SK-N-SH (cell line): ENCODE measurements at regions not wholly inside any gene's neighbourhood (a gene's known extent, or its start where the extent isn't known, plus 50 kb on each side); places are given as distances from the start of the nearest gene placed in this dataset.

Experiments
- CTCF ChIA-PET: fragments of 300-600, 350-600 bp; formaldehyde crosslinking; extraction: SDS; loops from one replicate; lab custom pipeline; 2021; lab: Yijun Ruan, JAX
- POLR2A ChIA-PET: fragments of 350-600 bp; sonication (Branson Sonifier 250); formaldehyde crosslinking; extraction: SDS; loops from one replicate; lab custom pipeline; 2020; ENCODE audit warnings: antibody characterized with exemption, inconsistent platforms; lab: Yijun Ruan, JAX
- DNase-seq: peaks from one replicate; pipeline ENCODE4 v3.0.0; 2012
- H2AFZ ChIP-seq: fragments of 200-600 bp; sonication (generic); 2 replicates; pipeline ENCODE4 v1.8.1; 2016; ENCODE audit warnings: antibody characterized with exemption, mild to moderate bottlenecking, low read depth
- H3F3A ChIP-seq: fragments of 200-600 bp; sonication (generic); replicated peaks from 2 replicates; pipeline ENCODE3; 2016; ENCODE audit warnings: antibody characterized with exemption, mild to moderate bottlenecking; ENCODE audit not compliant: insufficient read depth
- H3K27ac ChIP-seq, 2 experiments: fragments of 200-500 bp in 1 of 2; fragments of 200-600 bp in 1 of 2; sonication (Bioruptor generic) in 1 of 2; sonication (generic), shearing (Covaris generic) in 1 of 2; 2 replicates each; pipeline versions ENCODE4 v1.5.1 to v1.6.1; 2014 to 2016; ENCODE audit warnings: low read depth in 2 of 2, inconsistent platforms in 1 of 2, low read length in 1 of 2, mild to moderate bottlenecking in 1 of 2, mixed read lengths in 1 of 2
- H3K27me3 ChIP-seq: fragments of 200-600 bp; sonication (generic), shearing (Covaris generic); 2 replicates; pipeline ENCODE4 v1.6.1; 2016; ENCODE audit warnings: mixed run types; ENCODE audit not compliant: insufficient read depth
- H3K36me3 ChIP-seq, 2 experiments: fragments of 200-500 bp in 1 of 2; fragments of 200-600 bp in 1 of 2; sonication (Bioruptor generic) in 1 of 2; sonication (generic) in 1 of 2; replicated peaks in 1 of 2; 2 replicates each; pipeline versions ENCODE3 to v1.5.1; 2014 to 2016; ENCODE audit warnings: low read length in 1 of 2, mild to moderate bottlenecking in 1 of 2; ENCODE audit not compliant: insufficient read depth in 2 of 2, control insufficient read depth in 1 of 2
- H3K4me1 ChIP-seq, 2 experiments: fragments of 200-500 bp in 1 of 2; fragments of 200-600 bp in 1 of 2; sonication (Bioruptor generic) in 1 of 2; sonication (generic), shearing (Covaris generic) in 1 of 2; 2 replicates each; pipeline versions ENCODE4 v1.5.1 to v1.6.1; 2014 to 2016; ENCODE audit warnings: low read depth in 1 of 2, low read length in 1 of 2, mixed run types in 1 of 2; ENCODE audit not compliant: insufficient read depth in 2 of 2, control insufficient read depth in 1 of 2
- H3K4me2 ChIP-seq: fragments of 200-600 bp; sonication (generic), shearing (Covaris generic); 2 replicates; pipeline ENCODE4 v1.6.1; 2017; ENCODE audit warnings: mixed run types
- H3K4me3 ChIP-seq, 2 experiments: fragments of 200-500 bp in 1 of 2; fragments of 200-600 bp in 1 of 2; sonication (Bioruptor generic) in 1 of 2; sonication (generic), shearing (Covaris generic) in 1 of 2; 2 replicates each; pipeline versions ENCODE4 v1.5.1 to v1.8.1; 2014 to 2016; ENCODE audit warnings: low read depth in 2 of 2, inconsistent platforms in 1 of 2, low read length in 1 of 2, mild to moderate bottlenecking in 1 of 2, mixed read lengths in 1 of 2, moderate library complexity in 1 of 2
- H3K79me2 ChIP-seq: fragments of 200-600 bp; sonication (generic); 2 replicates; pipeline ENCODE4 v1.8.1; 2017; ENCODE audit warnings: mild to moderate bottlenecking; ENCODE audit not compliant: insufficient read depth
- H3K9ac ChIP-seq: fragments of 200-600 bp; sonication (generic); 2 replicates; pipeline ENCODE4 v1.6.1; 2017; ENCODE audit warnings: mixed run types
- H3K9me2 ChIP-seq: fragments of 200-600 bp; sonication (generic); 2 replicates; pipeline ENCODE4 v1.6.1; 2017; ENCODE audit warnings: mixed run types
- H3K9me3 ChIP-seq: fragments of 200-600 bp; sonication (generic); 2 replicates; pipeline ENCODE4 v1.6.1; 2017; ENCODE audit warnings: mixed run types, mild to moderate bottlenecking, moderate library complexity
- H4K20me1 ChIP-seq: fragments of 200-600 bp; sonication (generic); 2 replicates; pipeline ENCODE4 v1.6.1; 2017; ENCODE audit warnings: mild to moderate bottlenecking, mixed run types; ENCODE audit not compliant: insufficient read depth
- CHD2 ChIP-seq: fragments of 150-350 bp; IDR thresholded peaks from 2 replicates; pipeline ENCODE4 v1.6.1; 2018; ENCODE audit warnings: low read length; ENCODE audit not compliant: partially characterized antibody
- ELF1 ChIP-seq: IDR thresholded peaks from 2 replicates; pipeline ENCODE4 v1.4.0; 2012
- EP300 ChIP-seq, 2 experiments: IDR thresholded peaks; 2 replicates each; pipeline versions ENCODE4 v1.4.0 to v1.6.1; 2012; ENCODE audit warnings: borderline replicate concordance in 1 of 2, low read depth in 1 of 2, low read length in 1 of 2
- EZH2phosphoT487 ChIP-seq: fragments of 200-600 bp; sonication (generic); IDR thresholded peaks from 2 replicates; pipeline ENCODE4 v1.6.1; 2017; ENCODE audit warnings: low read depth, mixed run types, mild to moderate bottlenecking, antibody characterized with exemption, moderate library complexity, borderline replicate concordance
- FOSL2 ChIP-seq: IDR thresholded peaks from 2 replicates; pipeline ENCODE4 v1.4.0; 2012; ENCODE audit warnings: low read depth, mild to moderate bottlenecking, moderate library complexity, borderline replicate concordance
- FOXJ3 ChIP-seq: sonication (generic); formaldehyde crosslinking; IDR thresholded peaks from 2 replicates; pipeline ENCODE4 v1.5.1; 2020; ENCODE audit warnings: mild to moderate bottlenecking, missing genetic modification reagents
- JUND ChIP-seq: IDR thresholded peaks from 2 replicates; pipeline ENCODE4 v1.4.0; 2012
- MXI1 ChIP-seq: IDR thresholded peaks from 2 replicates; pipeline ENCODE4 v1.6.1; 2012; ENCODE audit warnings: mild to moderate bottlenecking, low read depth, low read length, improper control_type of control experiment
- NFIC ChIP-seq: IDR thresholded peaks from 2 replicates; pipeline ENCODE4 v1.4.0; 2012; ENCODE audit warnings: borderline replicate concordance
- NRF1 ChIP-seq: IDR thresholded peaks from 2 replicates; pipeline ENCODE4 v1.6.1; 2012; ENCODE audit warnings: low read depth, mild to moderate bottlenecking, low read length
- POLR2AphosphoS5 ChIP-seq: IDR thresholded peaks from 2 replicates; pipeline ENCODE4 v1.6.1; 2012; ENCODE audit warnings: low read depth, low read length
- RAD21 ChIP-seq: IDR thresholded peaks from 2 replicates; pipeline ENCODE4 v1.6.1; 2012; ENCODE audit warnings: mild to moderate bottlenecking, low read length
- RFX5 ChIP-seq: IDR thresholded peaks from 2 replicates; pipeline ENCODE4 v1.6.1; 2012; ENCODE audit warnings: mild to moderate bottlenecking, improper control_type of control experiment, low read length
- RXRA ChIP-seq: IDR thresholded peaks from 2 replicates; pipeline ENCODE4 v1.4.0; 2012; ENCODE audit warnings: low read depth, mild to moderate bottlenecking, borderline replicate concordance
- TCF12 ChIP-seq: IDR thresholded peaks from 2 replicates; pipeline ENCODE4 v1.4.0; 2012
- WGBS: methylation state at CpG from one replicate; pipeline ENCODE4 v1.1.6; 2017; ENCODE audit warnings: low lambda C conversion rate; 5-methylcytosine and 5-hydroxymethylcytosine counted together
- TF ChIP-seq, protein P1 (sequence below): IDR thresholded peaks from 2 replicates; pipeline ENCODE4 v1.6.1; 2012; ENCODE audit warnings: mild to moderate bottlenecking, low read depth, low read length, moderate library complexity
- TF ChIP-seq, protein P2 (sequence below): fragments of 150-350 bp; IDR thresholded peaks from 2 replicates; pipeline ENCODE4 v1.6.1; 2017; ENCODE audit warnings: antibody characterized with exemption, low read length, low read depth, borderline replicate concordance
- TF ChIP-seq, protein P3 (sequence below): IDR thresholded peaks from 2 replicates; pipeline ENCODE4 v1.4.0; 2012; ENCODE audit warnings: low read depth, borderline replicate concordance
- TF ChIP-seq, protein P4 (sequence below): IDR thresholded peaks from 2 replicates; pipeline ENCODE4 v1.4.0; 2012; ENCODE audit warnings: low read depth
- TF ChIP-seq, protein P5 (sequence below): IDR thresholded peaks from 2 replicates; pipeline ENCODE4; 2012

DNA sequence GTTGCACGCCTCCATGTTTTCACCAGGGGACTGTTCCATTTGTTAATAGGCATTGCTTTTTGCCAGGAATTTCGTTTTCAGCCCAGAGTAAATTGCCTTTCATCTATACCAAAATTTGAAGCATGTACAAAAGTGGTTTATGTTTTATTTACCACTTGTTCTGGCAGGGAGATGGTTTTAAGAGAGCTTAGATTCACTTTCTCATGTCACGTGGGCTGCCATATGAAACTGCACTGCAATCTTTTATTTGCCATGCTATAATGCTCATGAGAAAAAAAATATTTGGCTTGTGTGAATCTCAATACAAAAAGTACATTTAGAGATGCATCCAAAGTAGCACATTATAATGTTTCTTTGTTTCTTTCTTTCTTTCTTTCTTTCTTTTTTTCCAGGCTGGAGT is 284.1 kb upstream of the GRIA1 start:
- CTCF ChIA-PET = no interaction called here
- no peaks in the 10 kb centered on the region for H3K36me3 ChIP-seq
- H3K27ac ChIP-seq = no peak overlapping the region
- no peaks in the 10 kb centered on the region for H3F3A ChIP-seq
- H4K20me1 ChIP-seq = no peaks in the 10 kb centered on the region
- H3K9me2 ChIP-seq = no peaks in the 10 kb centered on the region
- H3K9ac ChIP-seq = no peak overlapping the region
- POLR2A ChIA-PET = no interaction called here
- no peak overlapping the region for H2AFZ ChIP-seq
- no peak overlapping the region for H3K4me2 ChIP-seq
- H3K79me2 ChIP-seq = no peaks in the 10 kb centered on the region
- whole genome bisulfite sequencing = 15% methylated on average over 3 of the region's 3 CpGs
- TF ChIP-seq, protein P1, sequence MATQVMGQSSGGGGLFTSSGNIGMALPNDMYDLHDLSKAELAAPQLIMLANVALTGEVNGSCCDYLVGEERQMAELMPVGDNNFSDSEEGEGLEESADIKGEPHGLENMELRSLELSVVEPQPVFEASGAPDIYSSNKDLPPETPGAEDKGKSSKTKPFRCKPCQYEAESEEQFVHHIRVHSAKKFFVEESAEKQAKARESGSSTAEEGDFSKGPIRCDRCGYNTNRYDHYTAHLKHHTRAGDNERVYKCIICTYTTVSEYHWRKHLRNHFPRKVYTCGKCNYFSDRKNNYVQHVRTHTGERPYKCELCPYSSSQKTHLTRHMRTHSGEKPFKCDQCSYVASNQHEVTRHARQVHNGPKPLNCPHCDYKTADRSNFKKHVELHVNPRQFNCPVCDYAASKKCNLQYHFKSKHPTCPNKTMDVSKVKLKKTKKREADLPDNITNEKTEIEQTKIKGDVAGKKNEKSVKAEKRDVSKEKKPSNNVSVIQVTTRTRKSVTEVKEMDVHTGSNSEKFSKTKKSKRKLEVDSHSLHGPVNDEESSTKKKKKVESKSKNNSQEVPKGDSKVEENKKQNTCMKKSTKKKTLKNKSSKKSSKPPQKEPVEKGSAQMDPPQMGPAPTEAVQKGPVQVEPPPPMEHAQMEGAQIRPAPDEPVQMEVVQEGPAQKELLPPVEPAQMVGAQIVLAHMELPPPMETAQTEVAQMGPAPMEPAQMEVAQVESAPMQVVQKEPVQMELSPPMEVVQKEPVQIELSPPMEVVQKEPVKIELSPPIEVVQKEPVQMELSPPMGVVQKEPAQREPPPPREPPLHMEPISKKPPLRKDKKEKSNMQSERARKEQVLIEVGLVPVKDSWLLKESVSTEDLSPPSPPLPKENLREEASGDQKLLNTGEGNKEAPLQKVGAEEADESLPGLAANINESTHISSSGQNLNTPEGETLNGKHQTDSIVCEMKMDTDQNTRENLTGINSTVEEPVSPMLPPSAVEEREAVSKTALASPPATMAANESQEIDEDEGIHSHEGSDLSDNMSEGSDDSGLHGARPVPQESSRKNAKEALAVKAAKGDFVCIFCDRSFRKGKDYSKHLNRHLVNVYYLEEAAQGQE = no peak
- TF ChIP-seq ELF1 (no peak), JUND (no peak), NFIC (no peak), RXRA (no peak), EZH2phosphoT487 (no peak), NRF1 (no peak), POLR2AphosphoS5 (no peak), FOXJ3 (CRISPR knock-in tag) (no peak), FOSL2 (no peak), EP300 (IDR thresholded peaks at IDR 0.05; ENCODE audit: borderline replicate concordance in 1 of 2, low read depth in 1 of 2, low read length in 1 of 2) (no peak), CHD2 (no peak), RAD21 (no peak), RFX5 (no peak), MXI1 (no peak), TCF12 (no peak)
- TF ChIP-seq, protein P2, sequence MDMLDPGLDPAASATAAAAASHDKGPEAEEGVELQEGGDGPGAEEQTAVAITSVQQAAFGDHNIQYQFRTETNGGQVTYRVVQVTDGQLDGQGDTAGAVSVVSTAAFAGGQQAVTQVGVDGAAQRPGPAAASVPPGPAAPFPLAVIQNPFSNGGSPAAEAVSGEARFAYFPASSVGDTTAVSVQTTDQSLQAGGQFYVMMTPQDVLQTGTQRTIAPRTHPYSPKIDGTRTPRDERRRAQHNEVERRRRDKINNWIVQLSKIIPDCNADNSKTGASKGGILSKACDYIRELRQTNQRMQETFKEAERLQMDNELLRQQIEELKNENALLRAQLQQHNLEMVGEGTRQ = no peak
- TF ChIP-seq, protein P3, sequence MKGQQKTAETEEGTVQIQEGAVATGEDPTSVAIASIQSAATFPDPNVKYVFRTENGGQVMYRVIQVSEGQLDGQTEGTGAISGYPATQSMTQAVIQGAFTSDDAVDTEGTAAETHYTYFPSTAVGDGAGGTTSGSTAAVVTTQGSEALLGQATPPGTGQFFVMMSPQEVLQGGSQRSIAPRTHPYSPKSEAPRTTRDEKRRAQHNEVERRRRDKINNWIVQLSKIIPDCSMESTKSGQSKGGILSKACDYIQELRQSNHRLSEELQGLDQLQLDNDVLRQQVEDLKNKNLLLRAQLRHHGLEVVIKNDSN = no peak
- TF ChIP-seq, protein P4, sequence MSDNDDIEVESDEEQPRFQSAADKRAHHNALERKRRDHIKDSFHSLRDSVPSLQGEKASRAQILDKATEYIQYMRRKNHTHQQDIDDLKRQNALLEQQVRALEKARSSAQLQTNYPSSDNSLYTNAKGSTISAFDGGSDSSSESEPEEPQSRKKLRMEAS = no peak
- TF ChIP-seq, protein P5, sequence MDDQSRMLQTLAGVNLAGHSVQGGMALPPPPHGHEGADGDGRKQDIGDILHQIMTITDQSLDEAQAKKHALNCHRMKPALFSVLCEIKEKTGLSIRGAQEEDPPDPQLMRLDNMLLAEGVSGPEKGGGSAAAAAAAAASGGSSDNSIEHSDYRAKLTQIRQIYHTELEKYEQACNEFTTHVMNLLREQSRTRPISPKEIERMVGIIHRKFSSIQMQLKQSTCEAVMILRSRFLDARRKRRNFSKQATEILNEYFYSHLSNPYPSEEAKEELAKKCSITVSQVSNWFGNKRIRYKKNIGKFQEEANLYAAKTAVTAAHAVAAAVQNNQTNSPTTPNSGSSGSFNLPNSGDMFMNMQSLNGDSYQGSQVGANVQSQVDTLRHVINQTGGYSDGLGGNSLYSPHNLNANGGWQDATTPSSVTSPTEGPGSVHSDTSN = no peak
- H3K9me3 ChIP-seq = no peaks in the 10 kb centered on the region
- no peak for DNase-seq
- no peaks in the 10 kb centered on the region for H3K4me1 ChIP-seq
- H3K27me3 ChIP-seq = no peaks in the 10 kb centered on the region
- H3K4me3 ChIP-seq = no peak overlapping the region
